SIG-M5 treated with dmso at 0.1 percent for 504 hours (cell line): ENCODE measurements at regions not wholly inside any gene's neighbourhood (a gene's known extent, or its start where the extent isn't known, plus 50 kb on each side); places are given as distances from the start of the nearest gene placed in this dataset.
"Not testable (repeated sequence)": the region's sequence is repeated elsewhere in the genome, so short reads cannot be mapped to it uniquely, and the experiment has no call there.

ENCODE experiments used
- DNase-seq: peaks from one replicate; lab custom pipeline; 2025; ENCODE audit not compliant: unreplicated experiment; lab: John Stamatoyannopoulos, UW

DNA sequence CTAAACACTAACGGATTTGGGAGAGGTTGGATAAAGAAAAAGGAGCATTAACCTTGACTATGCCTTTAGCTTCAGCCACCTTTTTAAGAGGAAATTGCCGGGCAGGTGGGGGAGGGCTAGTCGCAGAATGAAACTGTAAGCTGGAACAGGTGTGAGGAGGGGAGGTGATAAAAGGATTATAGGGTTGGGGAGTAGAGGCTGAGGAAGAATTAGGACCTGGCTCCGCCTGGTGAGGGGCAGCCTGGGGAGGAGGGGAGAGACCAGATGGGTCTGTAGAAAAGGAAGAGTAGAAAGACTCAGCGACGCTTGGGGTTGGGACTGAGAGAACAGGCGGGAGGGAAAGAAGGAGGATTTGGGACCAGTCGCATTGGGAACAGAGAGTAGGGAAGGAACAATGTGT, 376.4 kb upstream of the MEX3C start:
- DNase-seq: not testable (repeated sequence)

DNA sequence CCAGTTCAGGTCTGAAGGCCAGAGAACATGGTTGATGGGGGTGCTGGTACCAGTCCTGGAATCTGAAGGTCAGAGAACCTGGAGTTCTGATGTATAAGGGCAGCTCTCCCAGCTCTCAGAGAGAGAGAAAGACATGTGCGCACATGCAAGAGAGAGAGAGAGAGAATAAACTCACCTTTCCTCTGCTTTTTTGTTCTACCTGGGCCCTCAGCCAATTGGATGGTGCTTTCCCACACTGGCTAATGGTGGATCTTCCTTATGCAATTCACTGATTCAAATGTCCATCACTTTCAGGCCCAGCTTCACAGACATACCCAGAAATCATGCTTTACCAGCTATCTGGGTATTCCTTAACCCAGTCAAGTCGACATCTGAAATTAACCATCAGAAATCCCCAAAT, 377.7 kb upstream of the MEX3C start:
- DNase-seq: no peak

DNA sequence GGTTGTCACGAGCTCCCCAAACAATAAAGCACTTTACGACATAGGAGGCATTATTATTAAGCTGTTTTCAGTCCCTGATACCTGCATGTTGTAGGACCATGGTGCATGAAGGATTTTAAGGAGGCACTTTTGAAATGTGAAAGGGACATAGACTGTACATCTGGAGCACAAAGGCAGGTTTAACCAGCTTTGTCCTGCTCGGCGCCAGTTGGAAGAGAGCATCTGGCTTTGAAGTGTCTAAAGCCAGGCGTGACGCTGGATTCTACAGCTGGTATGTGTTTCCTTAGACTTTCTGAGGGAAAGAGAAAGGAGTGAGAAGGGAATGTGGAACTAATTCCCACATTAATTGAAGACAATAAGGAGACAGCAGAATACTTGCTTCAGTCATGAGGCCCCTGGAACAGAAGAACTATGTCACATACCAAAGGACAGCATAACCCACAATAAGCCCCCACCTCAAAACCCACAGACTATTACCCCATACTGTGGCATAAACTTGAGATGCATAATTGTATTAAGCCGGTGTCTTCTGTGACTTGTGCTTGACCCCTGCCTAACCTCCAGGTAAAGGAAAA, 381.0 kb upstream of the MEX3C start:
- no peak for DNase-seq

DNA sequence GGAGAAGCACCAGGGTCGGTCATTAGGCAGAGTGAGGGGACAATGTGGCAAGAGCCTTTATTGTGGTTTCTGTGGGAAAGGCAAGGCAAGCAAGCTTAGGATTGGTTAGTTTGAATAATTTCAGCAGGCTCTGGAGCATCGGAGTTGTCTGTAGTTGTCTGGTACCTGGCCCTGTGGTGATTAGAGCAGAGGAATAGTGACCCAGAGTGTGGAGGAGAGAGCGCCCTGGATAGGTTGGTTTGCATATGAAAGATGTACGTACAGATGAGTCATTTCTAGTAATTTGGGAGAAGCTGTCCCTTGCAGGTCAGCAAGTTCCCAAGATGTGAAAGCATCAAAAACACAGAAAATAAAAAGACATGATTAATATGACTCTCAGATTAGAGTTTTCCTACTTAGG, 383.1 kb upstream of the MEX3C start:
- DNase-seq: no peak

DNA sequence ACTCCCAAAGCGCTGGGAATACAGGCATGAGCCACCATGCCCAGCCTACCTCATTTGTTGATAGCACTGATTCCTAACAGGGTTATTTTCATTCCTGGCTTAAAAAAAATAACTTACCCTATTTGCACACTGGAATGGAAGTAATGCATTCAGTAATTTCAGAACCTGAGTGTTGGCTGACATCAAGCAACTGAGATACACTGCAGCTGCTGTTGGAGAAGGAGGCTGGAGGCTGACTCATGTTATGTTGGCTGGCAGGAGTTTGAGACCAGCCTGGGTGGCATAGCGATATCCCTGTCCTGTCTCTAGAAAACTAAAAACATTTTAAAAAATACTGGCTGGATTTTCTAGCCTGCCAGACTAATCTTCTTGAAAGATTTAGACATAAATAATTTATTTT, 385.1 kb upstream of the MEX3C start:
- DNase-seq: no peak

DNA sequence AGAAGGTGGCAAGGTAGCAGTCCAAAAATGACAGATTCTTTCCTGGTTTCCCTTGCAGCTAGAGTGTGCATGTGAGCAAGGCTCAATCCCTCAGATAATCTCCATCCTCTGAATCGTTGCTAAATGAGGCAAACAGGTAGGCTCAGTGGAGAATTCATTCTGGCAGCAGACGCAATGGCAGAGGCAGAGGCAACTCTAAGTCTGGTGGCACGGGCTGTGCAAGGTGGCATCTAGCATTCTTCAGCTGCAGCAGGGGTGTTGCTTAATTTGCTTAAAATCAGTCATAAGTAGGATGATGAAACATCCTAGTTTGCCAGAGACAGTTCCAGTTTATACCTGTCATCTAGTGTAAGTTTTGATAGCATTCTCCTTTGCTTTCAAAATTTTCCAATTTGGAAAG, 391.1 kb upstream of the MEX3C start:
- DNase-seq: no peak

DNA sequence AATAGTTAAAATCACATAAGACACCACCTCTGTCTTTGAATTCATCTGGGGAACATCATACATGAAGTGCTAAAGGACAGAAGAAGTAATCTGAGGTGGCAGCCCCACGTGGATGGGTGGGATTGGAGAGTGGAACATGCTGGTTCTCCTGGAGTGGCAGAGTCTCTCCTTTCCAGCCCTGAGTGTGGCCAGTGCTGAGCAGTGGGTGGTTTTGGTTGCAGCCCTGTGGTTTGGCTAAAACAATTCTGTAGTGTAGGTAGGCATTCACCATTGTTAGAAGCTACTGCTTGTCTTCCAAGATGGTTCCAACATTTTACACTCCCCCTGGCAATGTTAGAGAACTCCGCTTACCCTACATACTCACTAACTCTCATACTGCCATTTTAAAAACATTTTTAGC, 396.4 kb upstream of the MEX3C start:
- DNase-seq: no peak

DNA sequence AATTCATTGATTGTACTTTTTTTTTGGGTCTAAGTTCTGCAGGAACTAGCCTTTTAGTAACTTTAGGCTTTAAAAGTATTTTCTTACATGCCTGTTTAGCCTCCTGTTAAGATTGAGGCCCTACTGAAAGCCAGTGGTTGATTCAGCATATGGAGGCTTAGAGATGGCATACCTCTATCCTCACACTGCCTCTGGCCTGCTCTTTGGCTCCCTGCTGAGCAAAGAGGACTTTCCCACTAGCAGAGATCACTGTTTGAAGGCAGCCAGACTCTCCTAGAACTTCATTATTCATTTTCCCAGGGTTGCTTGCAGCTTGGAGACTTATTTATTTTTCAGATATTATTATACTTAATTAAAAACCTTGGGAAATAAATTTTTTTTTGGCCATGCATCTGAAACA, 405.6 kb upstream of the MEX3C start:
- DNase-seq: no peak

DNA sequence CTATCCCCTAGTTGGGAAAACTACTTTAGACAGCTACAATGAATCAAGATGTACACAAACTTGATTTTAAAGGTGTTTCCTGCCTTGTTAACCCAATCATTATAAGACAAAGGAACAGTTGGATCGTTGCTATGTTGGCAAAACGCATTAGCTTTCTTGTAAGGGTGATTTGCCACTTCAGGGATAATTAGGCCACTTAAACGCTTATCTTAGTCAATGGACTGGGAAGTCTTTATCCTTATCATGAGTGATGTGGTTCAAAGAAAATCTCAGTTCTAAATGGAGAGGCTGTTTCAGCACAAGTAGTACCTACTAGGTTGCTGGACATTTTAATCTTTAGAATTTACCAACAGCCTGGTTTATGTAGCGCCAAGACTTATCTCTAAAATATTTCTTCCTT, 406.1 kb upstream of the MEX3C start:
- no peak for DNase-seq

DNA sequence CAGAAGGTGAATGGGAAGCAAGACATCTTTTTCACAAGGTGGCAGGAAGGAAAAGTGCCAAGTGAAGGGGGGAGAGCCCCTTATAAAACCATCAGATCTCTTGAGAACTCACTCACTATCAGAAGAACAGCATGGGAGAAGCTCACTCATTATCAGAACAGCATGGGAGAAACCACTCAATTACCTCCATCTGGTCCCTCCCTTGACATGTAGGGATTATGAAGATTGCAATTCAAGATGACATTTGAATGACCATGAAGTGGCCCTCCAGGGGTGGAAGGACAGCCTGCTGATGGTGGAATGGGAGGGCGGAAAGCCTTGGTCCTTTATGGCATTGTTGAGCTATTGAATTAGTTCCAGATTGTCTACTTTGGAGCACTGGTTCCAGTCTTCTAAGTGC, 413.0 kb upstream of the MEX3C start:
- DNase-seq: no peak

DNA sequence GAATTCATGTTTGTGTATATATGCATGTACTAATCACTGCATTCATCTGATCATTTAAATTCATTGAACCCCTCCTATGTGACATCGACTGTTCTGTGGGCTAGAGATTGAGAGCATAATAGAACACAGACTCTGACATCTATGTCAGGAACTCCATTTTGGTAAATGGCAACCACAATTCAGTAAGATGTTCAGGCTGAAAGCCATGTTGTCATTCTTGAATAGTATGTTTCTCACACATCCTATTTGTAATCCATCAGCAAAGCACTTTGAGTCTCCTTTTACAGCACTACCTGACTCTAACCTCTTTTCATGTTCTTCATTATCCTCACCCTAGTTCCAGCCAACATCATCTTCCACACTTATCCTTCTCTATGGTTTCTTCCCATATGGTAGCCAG, 413.8 kb upstream of the MEX3C start:
- DNase-seq: no peak

DNA sequence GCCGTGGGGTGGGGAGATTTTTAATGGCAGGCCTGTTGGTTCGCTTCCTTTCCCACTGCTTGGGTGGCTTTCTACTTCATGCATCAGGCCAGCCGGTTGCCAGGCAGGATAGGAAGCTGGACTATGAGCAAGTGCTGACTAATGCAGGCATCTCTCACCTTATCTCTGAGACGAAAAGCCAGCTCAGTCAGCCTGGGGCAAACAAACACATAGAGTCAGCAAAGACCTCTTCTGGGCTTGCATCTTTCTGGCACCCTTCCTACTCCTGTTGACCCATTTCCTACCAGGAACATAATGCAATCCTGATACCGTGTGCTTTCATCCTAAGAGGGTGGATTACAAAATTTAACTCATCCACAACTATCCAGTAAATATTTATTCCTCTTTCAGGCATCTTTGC, 416.6 kb upstream of the MEX3C start:
- peak; percentile 4 for DNase-seq

DNA sequence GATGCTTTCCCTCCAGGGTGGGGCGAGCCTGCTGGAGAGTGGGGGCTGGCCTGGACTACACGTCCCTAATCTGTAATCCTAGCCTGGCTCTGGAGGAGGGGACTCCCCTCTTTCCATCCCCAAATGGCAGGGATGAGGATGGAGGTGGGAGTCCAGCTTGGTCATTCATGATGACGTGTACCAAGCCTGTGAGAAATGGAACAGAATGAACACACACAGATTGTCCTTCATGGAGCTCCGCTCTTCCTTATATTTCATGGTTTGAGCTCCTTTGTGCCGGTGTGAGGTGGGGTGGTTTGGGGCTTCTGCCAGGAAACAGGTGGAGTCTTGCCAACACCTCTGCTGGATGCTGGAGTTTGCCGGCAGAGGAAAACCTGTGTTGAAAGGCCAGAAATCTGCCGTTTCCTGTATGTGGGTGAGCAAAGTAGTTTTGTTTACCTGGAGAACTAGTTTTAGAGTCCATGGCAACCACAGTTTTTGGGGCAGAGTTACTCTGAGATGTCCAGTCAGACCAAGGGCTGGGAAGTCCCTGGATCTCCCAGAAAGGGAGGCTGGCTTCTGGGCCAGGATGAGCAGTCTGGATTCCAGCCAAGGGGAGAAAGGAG, 417.6 kb upstream of the MEX3C start:
- peak; percentile 6 for DNase-seq

DNA sequence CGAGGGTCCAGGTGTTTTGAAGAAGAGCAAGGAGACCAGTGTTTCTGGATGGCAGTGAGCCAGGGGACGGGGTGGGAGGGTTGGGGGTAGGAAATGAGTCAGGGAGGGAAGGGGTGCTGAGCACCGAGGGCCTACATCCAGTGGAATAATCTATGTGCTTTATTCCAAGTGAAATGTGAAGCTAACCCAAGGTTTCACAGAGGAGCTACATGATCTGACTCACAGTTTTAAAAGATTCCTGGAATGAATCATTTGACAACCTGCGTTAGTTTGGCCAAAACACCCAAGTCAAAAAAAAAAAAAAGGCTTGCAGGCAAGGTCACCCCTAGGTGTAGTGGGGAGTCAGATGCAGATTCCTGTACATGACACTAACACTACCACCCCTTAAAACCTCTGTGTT, 419.7 kb upstream of the MEX3C start:
- DNase-seq: no peak

DNA sequence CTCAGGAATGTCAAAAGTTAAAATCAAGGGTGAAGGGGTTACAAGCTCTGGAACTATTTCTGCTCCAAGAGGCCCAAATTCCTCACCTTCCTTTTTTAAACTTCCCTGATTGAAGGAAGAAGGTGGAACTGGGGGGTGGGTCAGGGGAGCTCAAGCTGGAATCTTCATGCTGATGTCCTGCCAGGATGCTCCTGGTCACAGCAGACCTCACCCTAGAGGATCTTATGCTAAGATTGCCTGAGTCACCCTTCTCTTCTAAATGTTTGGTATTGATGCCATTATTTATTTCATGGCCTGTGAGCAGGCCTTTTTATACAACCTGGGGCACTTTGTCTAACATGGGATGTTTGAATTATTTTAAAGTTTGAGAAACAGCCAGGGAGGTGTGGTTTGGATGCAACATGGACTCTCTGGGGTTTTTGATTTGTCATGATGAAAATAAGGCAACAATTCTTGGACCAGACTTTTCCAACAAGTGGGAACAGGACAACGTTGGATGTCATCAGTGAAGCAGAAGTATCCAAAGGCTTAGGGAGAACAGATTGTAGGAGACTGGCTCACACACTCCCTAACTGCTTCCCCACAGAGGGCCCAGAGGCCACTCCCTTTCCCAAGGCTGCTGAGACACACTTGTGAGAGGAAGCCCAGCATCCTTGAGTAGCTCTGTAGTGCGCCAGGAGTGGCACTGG, 420.2 kb upstream of the MEX3C start:
- no peak for DNase-seq

DNA sequence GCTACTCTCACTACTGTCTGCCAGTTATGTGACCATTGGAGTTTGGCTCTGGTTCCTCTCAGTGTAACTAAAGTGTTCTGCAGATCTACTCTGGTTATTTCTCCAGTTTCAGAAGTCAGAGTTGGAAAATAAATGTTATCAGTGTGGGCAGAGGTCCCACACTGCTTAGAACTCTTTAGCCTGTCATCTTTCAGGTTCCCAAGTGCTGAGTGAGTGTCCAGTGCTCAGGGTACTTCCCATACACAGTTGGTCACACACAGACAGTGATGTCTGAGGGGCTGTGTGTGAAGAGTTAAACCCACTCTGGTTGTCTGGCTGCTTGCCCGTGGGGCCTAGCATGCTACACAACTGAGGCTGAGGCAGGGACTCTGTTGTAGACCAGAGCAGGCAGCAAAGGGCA, 421.8 kb upstream of the MEX3C start:
- no peak for DNase-seq

DNA sequence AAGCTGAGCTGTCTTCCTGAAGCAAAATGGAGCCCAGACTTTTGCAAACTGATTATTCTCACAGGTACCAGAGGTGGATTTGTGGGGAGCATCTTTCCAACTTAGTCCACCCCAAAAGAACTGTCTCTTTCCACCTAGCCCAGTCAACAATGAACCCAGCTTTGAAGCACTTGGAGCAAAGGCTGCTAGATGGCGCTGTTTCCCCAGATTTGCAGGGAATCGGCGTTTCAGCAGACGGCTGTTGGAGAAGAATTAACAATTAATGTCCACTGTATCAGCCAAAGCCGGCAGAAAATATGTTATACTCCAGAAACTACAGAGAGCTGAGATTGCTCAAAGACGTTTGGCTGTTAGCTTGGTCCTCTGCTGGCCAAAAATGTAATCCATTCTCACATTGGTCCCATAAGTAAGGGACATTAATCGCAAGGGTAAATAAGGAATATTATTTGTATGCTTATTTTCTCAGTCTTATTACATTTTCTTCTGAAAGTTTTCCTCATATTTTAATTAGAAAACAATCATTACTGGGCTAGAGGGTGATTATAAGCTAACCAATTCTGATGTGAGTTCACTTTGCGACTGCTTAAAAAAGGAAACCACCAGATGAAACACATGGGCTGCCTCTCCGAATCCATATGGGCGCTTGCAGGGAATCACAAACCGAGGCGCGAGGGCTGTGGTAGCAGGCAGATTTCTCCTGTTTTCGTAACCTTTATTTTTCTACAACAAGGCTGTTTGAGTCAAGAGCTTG, 423.8 kb upstream of the MEX3C start:
- peak; percentile 51 for DNase-seq

DNA sequence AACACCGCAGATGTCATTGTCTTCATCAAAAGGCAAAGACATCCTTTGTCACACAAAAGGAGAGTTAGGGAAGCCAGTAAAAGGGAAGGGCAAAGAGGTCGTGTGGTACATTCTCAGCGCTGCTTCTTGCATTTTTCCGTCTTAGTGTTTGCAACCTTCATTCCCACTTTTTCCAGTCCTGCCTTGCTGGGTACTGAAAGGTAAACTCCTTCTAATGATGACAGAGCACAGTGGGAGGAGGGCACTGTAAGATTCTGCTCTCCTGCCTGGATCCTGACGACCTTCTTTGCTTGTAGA, 424.3 kb upstream of the MEX3C start:
- DNase-seq: no peak

DNA sequence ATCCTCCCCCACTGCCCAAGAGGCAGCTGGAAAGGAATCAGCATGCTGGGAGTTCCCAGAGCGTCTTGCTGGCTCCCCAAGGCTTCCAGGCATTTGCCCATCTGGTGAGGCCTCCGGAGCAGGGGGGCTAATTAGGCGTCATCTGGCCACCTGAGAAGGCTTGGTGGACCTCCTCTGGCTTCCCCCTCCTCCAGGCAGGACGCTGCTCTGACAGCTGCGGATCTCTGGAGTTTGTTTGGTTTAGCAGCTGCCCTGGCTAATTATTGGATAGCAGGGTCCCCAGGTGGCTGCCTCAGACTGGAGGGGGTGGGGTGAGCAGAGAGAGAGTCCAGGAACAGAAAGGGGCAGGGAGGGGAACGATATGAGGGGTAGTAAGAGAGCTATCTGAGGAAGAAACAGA, 425.2 kb upstream of the MEX3C start:
- no peak for DNase-seq

DNA sequence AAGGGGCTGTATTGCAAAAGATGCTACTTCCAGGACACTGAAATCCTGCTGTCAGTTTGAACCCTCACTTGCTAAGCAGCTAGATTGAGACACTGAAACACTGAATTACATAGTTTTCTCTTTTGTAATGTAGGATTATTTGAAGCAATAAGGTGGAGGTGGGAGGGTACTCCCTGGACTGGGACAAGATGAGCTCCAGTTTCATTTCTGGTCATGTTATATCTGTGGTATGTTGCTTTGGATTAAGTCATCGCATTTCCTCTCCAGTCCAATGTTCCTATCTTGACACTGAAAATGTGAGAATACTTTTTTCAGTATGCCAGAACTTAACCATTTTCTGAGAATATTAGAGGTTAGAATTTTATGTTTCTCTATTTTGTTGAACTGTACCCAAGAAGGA, 426.2 kb upstream of the MEX3C start:
- DNase-seq: no peak

DNA sequence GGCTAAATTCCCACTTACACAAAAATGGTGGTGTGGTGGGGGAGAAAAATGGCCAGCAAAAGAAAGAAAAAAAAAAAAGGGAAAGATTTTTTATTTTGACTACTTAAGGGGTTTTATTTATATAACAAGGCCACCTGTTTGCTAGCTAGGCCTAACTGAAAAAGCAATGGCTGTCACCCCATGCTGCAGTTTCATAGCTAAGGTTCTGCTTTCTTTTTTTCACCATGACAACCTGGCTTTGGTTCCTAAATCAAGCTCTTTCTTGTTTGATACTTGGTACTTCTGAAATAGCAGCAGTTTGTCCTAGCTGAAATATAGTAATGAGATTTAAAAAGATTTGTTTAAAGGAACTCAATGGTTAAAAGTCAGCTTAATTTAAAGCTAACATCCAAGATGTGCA, 433.2 kb upstream of the MEX3C start:
- no peak for DNase-seq

DNA sequence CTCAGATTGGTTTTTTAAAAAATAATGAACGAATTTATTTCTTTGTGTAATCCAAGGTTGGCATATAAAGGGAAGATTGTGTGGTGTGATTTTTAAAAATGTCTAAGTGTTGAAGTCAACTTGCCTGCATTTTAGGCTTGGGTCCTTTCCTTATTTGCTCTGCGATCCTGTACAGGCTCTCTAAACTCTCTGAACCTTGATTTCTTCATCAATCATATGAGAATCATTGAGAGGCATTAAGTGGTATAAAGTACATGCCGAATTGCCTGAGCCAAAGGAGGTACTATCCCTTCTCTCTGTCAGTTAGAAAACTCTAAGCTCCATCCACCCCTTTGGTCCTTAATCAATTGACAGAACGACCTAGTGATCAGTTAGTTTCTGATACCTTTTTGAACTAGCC, 440.4 kb upstream of the MEX3C start:
- no peak for DNase-seq
